ENCODE measurements at regions not wholly inside any gene's neighbourhood (a gene's known extent, or its start where the extent isn't known, plus 50 kb on each side); places are given as distances from the start of the nearest gene placed in this dataset.

- H3K4me3 ChIP-seq (replicated peaks; ENCODE audit: low read depth, low read length), result no peak overlapping the region
- DNase-seq (ENCODE audit: low read depth), result peak; percentile 45
- TF ChIP-seq CTCF (IDR thresholded peaks at IDR 0.05; ENCODE audit: low read length, missing control alignments), result peak; percentile 23
Observed at GRCh38 chr13:31056644-31057271, 104.9 kb downstream of the HSPH1 start.

GRCh38 chr13:31055589-31055988 lies 106.1 kb downstream of the HSPH1 start:
- DNase-seq (ENCODE audit: low read depth), result no peak
- no peak overlapping the region for H3K4me3 ChIP-seq (replicated peaks; ENCODE audit: low read depth, low read length)
- TF ChIP-seq CTCF (IDR thresholded peaks at IDR 0.05; ENCODE audit: low read length, missing control alignments), result no peak

- H3K4me3 ChIP-seq (replicated peaks; ENCODE audit: low read depth, low read length), result no peak overlapping the region
- DNase-seq (ENCODE audit: low read depth), result no peak
- no peak for TF ChIP-seq CTCF (IDR thresholded peaks at IDR 0.05; ENCODE audit: low read length, missing control alignments)
Observed at GRCh38 chr13:31054632-31055031, 107.1 kb downstream of the HSPH1 start.

GRCh38 chr13:31053896-31054295 lies 107.8 kb downstream of the HSPH1 start:
- DNase-seq (ENCODE audit: low read depth), result no peak
- no peak overlapping the region for H3K4me3 ChIP-seq (replicated peaks; ENCODE audit: low read depth, low read length)
- TF ChIP-seq CTCF (IDR thresholded peaks at IDR 0.05; ENCODE audit: low read length, missing control alignments), result no peak

GRCh38 chr13:31053091-31053490 lies 108.6 kb downstream of the HSPH1 start:
- no peak overlapping the region for H3K4me3 ChIP-seq (replicated peaks; ENCODE audit: low read depth, low read length)
- no peak for TF ChIP-seq CTCF (IDR thresholded peaks at IDR 0.05; ENCODE audit: low read length, missing control alignments)
- DNase-seq (ENCODE audit: low read depth), result no peak

DNA sequence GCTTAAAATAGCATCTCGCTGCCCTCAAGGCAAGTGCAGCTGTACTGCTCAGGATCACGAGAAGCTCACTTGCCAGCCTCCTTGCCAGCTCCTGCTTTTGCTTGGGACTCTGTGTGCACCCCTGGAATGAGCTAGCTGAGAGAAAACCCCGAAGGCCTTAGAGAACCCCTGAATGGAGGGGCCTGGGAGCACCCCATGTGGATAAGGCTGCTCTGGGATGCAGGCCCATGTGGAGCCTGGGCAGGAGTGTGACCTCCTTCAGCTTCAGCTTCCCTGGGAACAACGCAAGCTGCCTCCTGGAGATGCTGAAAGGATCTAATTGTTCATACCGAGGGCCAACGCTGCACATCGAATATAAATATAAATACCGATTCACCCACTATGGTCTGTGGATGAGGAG lies 109.2 kb downstream of the HSPH1 start:
- TF ChIP-seq CTCF (IDR thresholded peaks at IDR 0.05; ENCODE audit: low read length, missing control alignments), result no peak
- no peak for DNase-seq (ENCODE audit: low read depth)
- H3K4me3 ChIP-seq (replicated peaks; ENCODE audit: low read depth, low read length), result no peak overlapping the region

- TF ChIP-seq CTCF (IDR thresholded peaks at IDR 0.05; ENCODE audit: low read length, missing control alignments), result peak; percentile 4
- DNase-seq (ENCODE audit: low read depth), result no peak
- no peak overlapping the region for H3K4me3 ChIP-seq (replicated peaks; ENCODE audit: low read depth, low read length)
Observed at GRCh38 chr13:31051999-31052398, 109.7 kb downstream of the HSPH1 start.
